CD4-positive, alpha-beta T cell treated with Interleukin-17A for 1 hour (primary cell): ENCODE measurements at regions not wholly inside any gene's neighbourhood (a gene's known extent, or its start where the extent isn't known, plus 50 kb on each side); places are given as distances from the start of the nearest gene placed in this dataset.
"Not testable (repeated sequence)": the region's sequence is repeated elsewhere in the genome, so short reads cannot be mapped to it uniquely, and the experiment has no call there.

ENCODE experiments used
- DNase-seq: peaks from one replicate; pipeline ENCODE4 v3.0.0-alpha.2; 2020

DNA sequence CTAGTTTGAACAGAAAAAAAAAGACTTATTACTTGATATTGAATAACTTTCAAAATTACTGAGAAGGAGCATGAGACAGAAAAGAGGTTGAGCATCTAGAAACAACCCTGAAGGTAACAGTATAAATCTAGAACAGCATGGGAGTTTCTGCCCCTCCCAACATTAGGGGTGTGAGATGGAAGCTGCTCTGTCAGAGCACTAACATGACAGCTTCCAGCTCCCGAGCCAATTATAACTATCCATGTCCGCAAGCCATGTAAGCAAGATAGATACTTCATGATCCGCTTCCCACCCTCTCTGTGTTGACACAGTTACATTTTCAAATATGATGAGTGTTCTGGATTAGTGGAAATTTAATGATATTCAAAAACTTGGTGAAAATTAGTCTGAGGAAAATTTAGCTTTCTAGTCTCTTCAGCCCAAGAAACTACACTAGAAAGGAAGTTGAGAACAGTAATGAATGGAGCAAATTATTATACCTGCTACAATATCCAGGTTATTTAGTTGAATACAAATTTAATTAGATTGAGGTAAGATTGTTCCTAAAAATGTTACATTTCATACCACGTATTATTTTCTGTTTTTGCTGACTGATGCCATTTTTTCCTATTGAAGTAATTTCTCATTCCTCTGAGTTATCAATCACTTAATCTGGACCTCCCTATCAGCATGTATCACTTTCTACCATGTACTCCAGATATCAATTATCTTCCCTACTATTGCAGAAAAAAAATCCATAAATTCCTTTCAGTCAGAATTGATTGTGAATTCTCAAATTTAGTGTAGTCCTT lies 129.3 kb upstream of the SLIT2 start:
- DNase-seq: no peak

DNA sequence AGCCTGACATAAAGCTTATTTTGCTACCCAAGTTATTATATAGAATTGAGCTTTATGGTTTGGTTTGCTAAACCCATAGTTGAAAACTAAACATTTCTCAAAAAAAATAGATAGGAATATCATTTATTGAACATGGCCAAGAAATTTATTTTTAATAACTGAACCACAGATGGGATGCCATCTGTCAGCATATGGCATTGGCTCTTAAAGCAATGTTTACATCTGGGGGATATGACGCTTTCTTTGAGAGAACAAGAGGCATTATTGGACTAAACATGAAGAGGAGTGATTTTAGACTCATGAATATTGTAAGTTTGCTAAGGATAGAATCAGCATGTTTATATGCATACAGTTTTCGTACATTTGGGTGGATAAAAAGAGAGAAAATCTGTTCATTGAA lies 132.6 kb upstream of the SLIT2 start:
- no peak for DNase-seq

DNA sequence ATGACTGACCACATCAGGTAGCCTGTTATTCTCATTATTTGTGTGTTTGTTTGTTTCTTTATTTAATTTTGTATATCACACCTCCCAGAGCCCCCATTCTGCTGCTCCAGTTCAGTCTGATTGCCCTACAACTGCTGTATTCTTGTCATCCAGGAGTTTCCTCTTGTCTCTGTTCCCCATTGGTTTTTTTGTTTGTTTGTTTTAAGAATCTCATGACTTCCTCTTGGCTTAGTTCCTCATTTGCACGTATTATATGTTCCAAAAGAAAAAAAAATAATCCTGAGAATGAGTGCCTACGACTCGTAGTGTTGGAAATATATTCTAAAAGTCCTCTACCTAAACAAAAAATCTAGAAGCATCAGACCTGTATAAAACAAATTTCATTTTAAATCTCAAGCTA lies 142.3 kb upstream of the SLIT2 start:
- DNase-seq: no peak

DNA sequence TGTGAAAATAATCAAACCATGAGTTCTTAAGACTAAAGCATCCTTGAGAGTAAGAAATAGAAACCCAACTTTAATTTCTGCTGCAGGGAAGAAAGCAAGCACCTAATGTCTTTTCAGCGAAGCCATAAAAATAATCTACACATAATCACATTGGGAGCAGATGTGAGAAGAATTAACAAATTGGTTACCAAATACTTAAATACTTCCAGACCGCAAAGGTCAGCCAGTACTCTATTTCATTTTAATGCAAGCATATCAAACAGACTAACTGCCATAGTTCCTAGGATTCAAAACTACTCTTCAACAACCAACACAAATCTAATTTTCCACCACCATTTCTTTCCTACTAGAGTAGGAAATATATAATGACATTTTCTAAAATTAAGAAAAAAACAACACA lies 144.8 kb upstream of the SLIT2 start:
- no peak for DNase-seq

DNA sequence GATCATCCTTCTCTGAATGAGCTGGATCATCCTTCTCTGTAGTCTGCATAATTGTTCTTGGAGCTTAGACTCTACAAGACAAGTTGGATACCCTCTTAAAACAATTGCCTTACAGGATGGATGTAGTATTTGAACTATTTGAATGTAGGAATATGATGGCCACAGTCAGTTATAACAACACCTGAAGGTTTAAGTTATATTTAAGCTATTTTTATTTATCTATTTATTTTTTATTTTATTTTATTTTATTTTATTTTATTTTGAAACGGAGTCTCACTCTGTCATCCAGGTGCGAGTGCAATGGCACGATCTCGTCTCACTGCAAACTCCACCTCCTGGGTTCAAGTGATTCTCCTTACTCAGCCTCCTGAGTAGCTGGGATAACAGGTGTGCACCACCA lies 149.9 kb upstream of the SLIT2 start:
- DNase-seq: no peak

DNA sequence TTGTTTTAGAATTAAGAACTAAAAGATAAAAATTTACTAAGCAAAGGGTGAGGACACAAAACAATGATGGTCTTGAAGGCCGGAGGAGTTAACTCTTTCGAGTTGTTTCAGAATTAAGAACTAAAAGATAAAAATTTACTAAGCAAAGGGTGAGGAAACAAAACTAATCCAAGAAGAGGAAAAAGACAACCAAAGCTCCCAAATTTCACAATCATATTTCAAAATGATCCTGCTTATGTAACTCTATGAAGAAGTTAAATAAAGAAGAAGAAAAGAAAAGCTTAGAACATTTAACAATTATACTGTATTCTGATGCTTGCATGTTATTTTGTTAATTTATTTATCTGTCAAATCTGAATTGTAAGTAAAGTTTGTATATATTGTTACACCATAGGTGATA lies 154.8 kb upstream of the SLIT2 start:
- no peak for DNase-seq

DNA sequence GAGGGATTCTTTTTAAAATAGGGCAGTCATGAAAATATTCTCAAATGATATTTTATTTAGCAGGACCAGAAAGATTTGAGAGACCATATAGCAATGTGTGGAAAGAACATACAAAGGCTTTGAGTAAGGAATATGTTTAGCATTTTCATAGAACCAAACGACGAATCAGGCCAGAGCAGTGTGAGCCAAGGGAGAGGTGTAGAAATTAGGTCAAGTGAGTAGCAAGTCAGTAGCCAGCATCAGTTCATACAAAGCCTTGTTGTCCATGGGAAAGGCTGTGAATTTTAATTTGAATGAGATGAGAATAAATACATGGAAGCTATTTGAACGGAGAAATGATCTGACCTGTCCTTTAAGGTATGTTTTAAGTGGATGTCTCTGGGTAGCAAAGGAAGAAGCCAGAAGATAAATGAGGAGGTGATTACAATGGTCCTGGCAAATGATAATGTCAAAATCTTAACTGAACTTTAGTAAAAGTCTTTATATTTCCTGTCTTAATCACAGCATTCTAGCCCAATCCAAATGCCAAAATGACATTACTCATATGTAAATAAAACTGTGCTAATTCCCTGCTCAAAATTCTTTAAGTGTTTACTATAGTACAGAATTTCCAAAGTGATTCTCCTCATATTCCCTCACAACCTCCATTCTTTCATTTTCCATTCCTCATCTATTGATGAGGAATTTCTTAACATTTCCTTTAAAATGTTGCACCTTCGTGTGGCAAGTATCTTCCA lies 155.7 kb upstream of the SLIT2 start:
- DNase-seq: no peak

DNA sequence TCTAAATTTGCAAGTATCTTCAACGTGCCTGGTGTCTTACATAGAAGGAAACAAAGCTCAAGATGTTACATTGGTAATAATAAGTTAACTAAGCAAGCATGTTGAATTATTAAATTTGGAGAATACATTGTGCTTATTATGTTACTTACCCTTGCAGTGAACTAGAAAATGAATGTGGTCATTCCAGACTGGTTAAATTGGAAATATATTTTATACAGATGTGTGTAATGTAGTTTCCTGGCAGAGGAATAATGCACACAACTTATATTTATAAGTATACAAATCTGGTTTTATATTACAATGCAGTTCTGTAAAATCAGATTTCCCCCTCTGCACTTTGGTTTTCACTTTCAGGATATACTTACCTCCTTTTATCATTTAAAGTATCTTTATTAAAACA lies 159.9 kb upstream of the SLIT2 start:
- DNase-seq: no peak

DNA sequence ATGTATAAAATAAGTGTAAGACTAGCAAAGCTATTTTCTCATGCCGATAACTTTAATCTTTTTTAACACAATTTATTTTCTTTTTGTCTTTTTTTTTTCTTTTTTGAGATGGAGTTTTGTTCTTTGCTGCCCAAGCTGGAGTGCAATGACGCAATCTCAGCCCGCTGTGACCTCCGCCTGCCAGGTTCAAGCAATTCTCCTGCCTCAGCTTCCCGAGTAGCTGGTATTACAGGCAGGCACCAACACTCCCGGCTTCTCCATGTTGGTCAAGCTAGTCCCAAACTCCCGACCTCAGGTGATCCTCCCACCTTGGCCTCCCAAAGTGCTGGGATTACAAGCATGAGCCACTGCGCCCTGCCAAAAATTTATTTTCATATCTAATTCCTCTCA lies 164.2 kb upstream of the SLIT2 start:
- no peak for DNase-seq

DNA sequence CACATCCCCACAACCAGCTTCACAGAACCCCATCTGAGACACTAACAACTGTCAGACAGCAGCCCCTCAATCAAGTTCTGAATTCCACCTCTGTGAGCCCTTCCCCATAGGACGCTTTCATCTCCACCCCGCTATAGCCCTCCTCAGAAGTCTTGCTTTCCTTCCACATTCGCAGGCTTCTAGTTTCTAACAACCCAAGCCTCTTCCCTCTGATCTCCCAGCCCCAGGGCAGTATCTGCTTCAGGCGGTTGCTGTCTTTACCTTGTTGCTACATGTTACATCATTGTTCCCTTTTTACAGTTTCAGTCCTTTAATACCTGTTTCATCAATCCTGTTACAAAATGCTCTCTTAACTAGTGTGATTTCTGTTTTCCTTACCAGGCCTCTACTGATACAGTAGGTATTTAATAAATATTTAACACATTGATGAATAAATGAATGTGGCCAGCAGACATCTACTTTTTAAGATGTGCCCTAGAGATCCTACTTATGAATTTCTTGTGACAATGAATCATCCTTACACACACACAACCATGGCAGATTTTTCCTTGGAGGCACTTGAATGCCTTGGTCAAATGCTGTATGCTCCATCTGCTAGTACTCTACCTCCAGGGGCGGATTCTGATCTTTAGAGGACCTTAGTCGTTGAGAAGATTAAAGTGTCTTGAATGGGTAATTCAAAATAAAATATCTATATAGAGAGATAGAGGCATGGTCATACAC lies 164.7 kb upstream of the SLIT2 start:
- DNase-seq: no peak

DNA sequence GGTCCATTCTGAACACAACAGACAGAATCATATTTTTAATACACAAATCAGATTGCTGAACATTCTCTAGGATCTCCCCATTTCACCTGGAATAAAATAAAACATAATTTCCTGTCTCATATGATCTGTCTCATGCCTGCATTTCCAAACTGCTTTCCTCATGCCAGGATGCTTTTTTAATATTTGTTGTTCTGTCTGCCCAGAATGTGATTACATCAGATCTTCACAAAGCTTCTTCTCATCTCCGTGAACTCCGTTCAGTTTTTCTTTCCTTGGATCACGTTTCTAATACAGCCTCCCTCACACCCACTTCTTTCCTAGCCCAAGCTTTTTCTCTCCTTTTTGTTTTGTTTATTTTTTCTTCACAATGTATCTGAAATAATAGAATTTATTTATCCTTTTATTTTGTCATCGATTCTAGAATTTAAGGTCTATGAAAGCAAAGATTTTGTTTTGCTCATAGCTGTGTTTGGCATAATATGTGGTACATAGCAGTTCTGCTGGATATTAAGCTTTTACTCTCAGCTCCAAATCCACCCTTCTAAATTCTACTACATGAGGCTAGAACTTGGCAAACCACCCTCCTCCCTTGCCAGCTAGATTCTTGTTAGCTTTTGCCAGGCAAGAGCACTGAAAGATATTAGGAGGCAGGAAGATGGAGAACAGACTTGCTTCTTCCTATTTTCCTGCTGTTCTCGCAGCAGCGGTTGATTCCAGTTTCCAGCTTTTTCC lies 165.5 kb upstream of the SLIT2 start:
- DNase-seq: no peak

DNA sequence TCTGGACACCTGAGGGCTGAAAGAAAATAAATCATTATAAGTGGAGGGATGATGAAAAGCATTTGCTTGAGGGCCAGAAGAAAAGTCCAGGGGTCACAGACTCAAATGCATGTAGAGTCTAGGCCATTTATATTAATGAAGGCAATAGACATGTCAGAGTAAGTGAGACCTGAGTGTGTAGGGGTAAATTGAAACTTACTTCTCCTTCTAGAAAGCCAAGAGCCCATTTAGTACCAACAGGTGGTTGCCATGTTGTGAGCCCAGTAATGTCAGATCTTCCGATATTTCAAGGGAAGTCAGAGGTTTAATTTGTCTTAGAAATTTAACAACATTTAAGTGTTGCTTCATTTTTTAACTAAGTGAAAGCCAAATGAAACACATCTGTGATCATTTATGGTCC lies 166.1 kb upstream of the SLIT2 start:
- no peak for DNase-seq

DNA sequence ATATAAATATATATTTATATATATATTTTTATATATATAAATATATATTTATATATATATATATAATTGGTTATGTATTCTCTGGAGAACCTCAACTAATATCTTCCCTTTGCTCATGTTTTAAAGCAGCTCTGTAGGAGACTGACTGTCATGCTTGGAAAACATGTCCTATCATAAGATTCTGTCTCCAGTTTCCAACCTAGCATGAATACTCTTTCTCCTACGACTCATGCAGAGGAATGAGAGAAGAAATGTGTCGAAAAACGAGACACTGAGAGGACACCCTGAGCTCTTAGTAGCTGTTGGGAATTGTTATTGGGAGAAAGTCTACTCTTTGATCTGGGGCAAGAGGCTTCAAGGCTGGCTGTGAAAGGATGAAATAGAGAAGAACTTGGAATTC lies 166.5 kb upstream of the SLIT2 start:
- DNase-seq: no peak

DNA sequence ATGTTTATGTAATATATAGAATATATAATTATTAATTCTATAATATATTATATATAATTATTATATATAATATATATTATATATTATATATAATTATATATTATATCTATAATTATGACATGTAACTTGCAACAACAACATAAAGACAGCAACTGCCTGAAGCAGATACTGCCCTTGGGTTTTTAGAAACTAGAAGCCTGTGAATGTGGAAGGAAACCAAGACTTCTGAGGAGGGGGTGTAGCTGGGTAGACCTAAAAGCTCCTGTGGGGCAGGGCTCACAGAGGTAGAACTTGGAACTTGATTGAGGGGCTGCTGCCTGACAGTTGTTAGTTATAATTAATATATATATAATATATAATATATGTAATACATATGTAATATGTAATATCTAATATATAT lies 167.2 kb upstream of the SLIT2 start:
- DNase-seq: no peak

DNA sequence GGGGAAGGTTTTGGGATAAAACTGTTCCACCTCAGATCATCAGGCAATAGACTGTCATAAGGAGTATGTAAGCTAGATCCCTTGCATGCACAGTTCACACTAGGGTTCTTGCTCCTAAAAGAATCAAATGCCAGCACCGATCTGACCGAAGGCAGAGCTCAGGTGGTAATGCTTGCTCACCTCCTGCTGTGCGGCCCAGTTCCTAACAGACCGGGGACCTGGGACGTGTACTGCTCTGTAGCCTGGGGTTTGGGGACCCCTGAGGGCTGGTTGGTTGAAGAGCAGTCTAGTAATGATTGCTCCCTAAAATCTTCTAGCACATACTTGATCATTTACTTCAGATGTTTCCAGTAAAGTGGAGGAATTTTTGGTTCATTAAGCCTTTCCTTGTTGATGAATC lies 173.1 kb upstream of the SLIT2 start:
- no peak for DNase-seq

DNA sequence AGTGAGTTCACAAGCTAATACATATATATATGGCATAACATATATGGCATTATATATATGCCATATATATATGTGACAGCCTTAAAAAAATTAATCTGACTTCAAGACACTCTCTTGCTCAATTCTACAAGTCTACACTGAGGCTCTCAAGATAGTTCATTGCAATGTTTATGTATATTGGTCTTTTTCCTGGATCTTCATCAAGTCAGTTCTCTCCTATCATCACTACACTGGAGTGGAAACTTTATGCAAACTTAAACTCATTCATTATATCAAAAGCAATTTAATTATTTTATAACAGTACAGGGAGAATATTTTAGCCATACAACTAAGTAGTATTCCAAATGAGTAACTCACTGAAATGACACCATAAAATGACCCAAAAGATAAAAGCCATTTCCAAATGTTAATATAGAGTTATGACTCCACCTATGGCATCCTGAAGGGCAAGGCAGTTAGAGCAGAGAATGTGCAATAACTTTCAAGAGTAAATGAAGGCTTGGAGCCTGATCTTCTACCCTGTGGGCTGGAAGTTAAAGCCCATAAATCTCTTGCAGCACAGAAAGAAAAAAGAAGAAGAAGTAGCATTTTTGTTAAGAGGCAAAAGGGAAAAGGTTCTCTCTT lies 176.3 kb upstream of the SLIT2 start:
- no peak for DNase-seq

DNA sequence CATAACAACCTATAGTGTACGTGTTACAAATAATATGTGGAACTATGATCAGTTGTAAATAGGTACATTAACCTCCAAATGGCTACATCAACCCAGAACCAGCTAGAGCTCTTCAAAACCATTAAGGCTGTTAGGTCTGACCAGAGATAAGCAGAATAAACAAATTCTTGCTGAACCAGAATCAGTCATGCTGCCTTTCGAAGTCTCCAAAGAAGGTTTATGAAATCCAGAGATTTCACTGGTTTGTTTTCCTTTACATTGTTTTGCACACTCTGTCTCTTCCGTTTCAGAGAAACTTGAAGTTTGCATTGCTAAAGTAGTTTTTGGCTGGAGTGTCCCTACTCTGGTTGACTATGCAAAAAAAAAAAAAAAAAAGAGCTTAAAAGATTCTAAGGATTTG lies 177.3 kb upstream of the SLIT2 start:
- no peak for DNase-seq

DNA sequence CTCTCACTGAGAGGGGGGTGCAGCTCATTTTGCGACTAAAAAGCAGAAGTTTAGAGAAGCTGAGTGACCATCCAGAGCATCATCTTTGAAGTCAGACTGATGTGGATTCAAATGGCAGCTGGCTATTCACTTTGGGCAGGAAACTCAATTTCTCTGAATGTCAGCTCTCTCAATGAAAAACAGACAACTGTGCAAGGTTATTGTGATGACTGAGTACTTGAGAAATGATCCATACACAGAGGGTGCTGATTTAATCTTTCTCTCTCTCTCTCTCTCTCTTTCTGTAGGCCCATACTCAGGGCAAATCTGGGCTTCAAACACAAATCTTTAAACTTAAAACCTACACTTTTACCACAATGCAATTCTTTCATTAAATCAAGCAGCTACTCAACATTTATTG lies 185.8 kb upstream of the SLIT2 start:
- DNase-seq: no peak

DNA sequence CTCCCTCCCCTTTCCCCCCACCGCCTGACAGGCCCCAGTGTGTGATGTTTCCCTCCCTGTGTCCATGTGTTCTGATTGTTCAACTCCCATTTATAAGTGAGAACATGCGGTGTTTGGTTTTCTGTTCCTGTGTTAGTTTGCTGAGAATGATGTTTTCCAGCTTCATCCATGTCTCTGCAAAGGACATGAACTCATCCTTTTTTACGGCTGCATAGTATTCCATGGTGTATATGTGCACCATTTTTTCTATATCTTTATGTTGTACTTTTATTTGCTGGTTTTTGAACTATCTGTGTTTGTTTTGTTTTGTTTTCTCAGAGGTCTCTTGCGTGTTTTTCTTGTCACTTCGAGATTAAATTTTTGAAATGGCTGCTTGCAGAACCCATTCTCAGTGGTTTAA lies 188.8 kb upstream of the SLIT2 start:
- DNase-seq: not testable (repeated sequence)

DNA sequence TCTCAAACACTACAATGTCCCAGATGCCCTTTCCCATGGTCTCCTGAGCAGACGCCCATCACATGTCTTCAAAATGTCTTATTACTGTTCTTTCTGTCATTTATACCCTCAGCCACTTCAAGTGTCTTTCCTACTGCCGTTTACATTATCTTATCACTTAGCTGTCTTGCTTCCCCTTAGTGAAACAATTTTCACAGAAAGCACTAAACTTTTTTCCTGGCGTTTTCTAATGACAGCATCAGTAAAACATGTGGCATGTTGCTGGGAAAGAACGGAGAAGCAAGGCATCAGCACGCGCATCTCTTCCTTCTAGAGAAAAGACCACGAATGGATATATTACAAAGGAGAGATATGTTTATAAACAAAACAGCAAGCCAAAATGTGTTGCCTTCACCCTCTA lies 189.7 kb upstream of the SLIT2 start:
- DNase-seq: no peak

DNA sequence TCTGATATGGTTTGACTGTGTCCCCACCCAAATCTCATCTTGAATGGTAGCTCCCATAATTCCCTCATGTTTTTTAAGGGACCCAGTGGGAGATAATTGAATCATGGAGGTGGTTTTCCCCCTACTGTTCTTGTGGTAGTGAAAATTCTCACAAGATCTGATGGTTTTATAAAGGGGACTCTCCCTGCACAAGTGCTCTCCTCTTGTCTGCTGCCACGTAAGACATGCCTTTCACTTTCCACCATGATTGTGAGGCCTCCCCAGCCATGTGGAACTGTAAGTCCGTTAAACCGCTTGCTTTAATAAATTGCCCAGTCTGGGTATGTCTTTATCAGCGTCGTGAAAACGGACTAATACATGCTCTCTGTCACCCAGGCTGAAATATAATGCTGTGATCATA lies 200.9 kb upstream of the SLIT2 start:
- no peak for DNase-seq

DNA sequence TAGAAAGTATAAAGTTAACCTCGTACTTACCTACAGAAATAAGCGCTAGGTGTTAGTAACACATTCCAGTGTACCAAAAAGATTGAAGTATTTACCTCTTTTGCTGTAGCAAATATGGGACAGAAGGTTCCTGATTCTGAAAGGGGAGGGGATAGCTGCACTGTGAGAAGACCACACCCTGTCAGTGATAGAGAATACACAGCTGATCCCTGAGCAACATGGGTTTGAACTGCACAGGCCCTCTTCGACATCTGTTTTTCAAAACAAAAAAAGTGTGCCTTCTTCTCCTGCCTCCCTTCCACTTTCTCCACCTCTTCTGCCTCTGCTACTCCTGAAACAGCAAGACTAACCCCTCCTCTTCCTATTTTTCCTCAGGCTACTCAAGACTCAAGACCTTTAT lies 201.8 kb upstream of the SLIT2 start:
- DNase-seq: no peak
